ENCODE measurements at regions not wholly inside any gene's neighbourhood (a gene's known extent, or its start where the extent isn't known, plus 50 kb on each side); places are given as distances from the start of the nearest gene placed in this dataset.

DNA sequence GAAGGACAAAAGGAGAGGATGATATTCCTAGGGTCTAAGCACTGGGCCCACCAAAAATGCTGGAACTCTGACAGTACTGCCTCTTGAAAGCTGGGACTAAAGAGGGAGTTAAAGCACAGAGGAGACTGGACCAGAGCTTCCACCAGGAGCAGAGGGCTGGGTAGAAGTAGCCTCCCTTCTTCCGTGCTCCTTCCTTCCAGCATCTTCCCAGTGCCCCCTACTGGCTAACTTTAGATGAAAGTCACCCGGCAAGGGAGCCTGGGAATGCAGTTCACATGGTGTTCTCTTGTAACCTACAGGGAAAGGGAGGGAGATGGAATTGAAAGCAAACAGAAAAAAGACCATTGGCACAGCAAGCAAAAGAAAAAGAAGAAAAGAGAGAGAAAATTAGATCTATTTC is 106.1 kb upstream of the COL8A1 start:
- DNase-seq, result peak in 1 of 3 donors; percentile 47
- Histone ChIP-seq H3K27ac (no peak overlapping the region), H3K4me3 (no peak overlapping the region), H3K4me1 (no peaks in the 10 kb centered on the region), H3K9me3 (no peaks in the 10 kb centered on the region), H3K27me3 (no peaks in the 10 kb centered on the region), H3K36me3 (no peaks in the 10 kb centered on the region)
- TF ChIP-seq POLR2A (IDR thresholded peaks at IDR 0.05), result no peak
- TF ChIP-seq, protein P1, sequence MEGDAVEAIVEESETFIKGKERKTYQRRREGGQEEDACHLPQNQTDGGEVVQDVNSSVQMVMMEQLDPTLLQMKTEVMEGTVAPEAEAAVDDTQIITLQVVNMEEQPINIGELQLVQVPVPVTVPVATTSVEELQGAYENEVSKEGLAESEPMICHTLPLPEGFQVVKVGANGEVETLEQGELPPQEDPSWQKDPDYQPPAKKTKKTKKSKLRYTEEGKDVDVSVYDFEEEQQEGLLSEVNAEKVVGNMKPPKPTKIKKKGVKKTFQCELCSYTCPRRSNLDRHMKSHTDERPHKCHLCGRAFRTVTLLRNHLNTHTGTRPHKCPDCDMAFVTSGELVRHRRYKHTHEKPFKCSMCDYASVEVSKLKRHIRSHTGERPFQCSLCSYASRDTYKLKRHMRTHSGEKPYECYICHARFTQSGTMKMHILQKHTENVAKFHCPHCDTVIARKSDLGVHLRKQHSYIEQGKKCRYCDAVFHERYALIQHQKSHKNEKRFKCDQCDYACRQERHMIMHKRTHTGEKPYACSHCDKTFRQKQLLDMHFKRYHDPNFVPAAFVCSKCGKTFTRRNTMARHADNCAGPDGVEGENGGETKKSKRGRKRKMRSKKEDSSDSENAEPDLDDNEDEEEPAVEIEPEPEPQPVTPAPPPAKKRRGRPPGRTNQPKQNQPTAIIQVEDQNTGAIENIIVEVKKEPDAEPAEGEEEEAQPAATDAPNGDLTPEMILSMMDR (IDR thresholded peaks at IDR 0.05), result peak in 4 of 6 experiments; percentile 13 to 32 (median 22)

DNA sequence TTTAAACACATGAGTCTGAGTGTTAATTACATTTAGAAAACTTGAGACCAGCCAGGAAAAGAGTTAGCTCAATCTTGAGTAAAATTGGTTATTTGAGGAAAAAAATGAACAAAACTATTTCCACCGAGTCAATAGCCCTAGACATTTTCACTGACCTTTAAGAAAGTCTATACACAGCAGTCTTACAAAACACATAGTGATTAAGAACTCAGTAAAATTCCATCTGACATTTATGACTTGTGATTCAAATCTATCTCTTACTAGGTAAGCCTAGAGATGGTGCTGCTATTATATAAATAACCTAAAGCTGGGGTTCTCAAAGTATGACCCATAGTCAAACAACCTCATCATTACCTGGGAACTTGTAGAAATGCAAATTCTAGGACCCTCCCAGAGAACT is 109.1 kb upstream of the COL8A1 start:
- Histone ChIP-seq H3K36me3 (no peaks in the 10 kb centered on the region), H3K27ac (no peak overlapping the region), H3K9me3 (no peaks in the 10 kb centered on the region), H3K4me3 (no peak overlapping the region), H3K4me1 (no peaks in the 10 kb centered on the region), H3K27me3 (no peaks in the 10 kb centered on the region)
- TF ChIP-seq, protein P1 (IDR thresholded peaks at IDR 0.05), result no peak
- no peak for TF ChIP-seq POLR2A (IDR thresholded peaks at IDR 0.05)
- no peak for DNase-seq

DNA sequence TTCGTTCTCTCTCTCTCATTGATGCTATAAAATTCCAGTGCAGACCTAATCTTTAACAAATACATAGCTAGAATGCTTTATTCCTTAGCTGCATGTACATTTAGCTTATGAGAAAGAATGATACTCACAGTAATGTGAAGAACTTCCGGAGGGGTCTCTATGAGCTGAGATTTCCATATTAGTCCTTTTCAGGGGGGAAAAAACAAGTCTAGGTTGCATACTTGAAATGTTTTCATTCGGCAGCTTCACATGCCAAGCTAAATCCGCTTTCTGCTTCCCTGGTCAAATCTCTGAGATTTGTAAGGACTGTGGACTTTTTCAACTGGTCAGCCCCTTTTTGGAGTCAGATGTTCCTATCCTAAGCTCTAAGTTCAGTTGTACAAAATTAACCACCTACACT is 111.5 kb upstream of the COL8A1 start:
- H3K4me3 ChIP-seq, result no peak overlapping the region
- H3K27ac ChIP-seq, result no peak overlapping the region
- TF ChIP-seq POLR2A (IDR thresholded peaks at IDR 0.05), result no peak
- TF ChIP-seq, protein P1 (IDR thresholded peaks at IDR 0.05), result no peak
- no peaks in the 10 kb centered on the region for H3K27me3 ChIP-seq
- no peaks in the 10 kb centered on the region for H3K4me1 ChIP-seq
- no peaks in the 10 kb centered on the region for H3K9me3 ChIP-seq
- no peak for DNase-seq
- no peaks in the 10 kb centered on the region for H3K36me3 ChIP-seq

DNA sequence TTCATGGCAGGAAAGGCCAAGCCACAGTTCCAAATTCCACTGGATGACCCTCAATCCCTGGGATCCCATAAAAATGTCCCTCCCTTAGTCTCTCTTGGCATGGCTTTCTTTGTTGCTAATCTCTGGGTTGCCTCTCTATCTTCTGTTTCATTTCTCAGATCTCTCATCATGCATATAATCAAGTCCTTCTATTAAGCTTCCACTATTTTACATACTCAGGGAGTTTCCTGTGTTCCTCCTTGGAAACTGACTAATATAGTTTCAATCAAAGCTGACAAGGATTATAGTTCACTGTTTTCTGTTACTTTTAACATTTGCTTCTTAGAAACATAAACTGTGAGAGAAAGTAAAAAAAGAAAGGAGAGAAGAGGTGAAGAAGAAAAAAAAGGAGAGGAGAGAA is 113.8 kb upstream of the COL8A1 start:
- no peaks in the 10 kb centered on the region for H3K27me3 ChIP-seq
- no peak for DNase-seq

DNA sequence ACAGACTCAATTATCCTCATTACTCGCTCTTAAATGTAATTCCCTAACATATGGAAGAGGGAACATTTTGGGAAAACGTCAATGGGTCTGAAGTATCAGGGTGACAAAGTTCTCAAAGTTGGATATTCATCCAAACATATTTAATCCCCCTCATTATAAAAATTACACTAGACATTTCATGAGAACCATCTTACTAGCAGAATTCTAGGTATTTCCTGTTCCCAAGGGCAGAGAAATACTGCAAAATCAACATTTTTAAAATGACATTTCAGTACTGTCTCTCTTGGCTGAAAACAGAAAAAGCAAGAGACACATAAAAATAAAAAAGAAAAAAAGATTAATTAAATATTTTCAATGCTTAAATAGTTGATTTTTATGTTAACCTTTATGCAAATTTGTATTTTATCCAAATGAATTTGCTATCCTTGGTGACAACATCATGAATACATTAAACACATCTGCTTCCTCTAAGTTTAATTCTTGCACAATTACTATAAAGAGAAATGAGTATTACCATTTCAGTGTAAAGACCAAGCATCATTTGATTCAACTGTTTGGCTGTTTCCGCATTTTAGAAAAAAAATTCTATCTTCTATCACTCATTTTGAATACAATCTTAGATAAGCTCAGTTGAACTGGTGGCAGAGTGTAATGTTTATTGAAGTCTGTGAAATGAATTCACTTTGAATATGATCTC is 114.8 kb upstream of the COL8A1 start:
- H3K4me3 ChIP-seq, result no peak overlapping the region
- no peak overlapping the region for H3K27ac ChIP-seq
- no peaks in the 10 kb centered on the region for H3K4me1 ChIP-seq
- DNase-seq, result no peak
- no peaks in the 10 kb centered on the region for H3K9me3 ChIP-seq
- no peak for TF ChIP-seq POLR2A (IDR thresholded peaks at IDR 0.05)
- TF ChIP-seq, protein P1 (IDR thresholded peaks at IDR 0.05), result no peak
- no peaks in the 10 kb centered on the region for H3K36me3 ChIP-seq
- H3K27me3 ChIP-seq, result no peaks in the 10 kb centered on the region

More for the DNA sequence above, 113.8 kb upstream of the COL8A1 start:
- Histone ChIP-seq H3K4me1 (no peaks in the 10 kb centered on the region), H3K36me3 (no peaks in the 10 kb centered on the region), H3K4me3 (no peak overlapping the region), H3K27ac (no peak overlapping the region), H3K9me3 (no peaks in the 10 kb centered on the region)
- no peak for TF ChIP-seq POLR2A (IDR thresholded peaks at IDR 0.05)
- TF ChIP-seq, protein P1 (IDR thresholded peaks at IDR 0.05), result no peak

Data from Peyer's patch (tissue), 4 donors.